HCT116 (cell line): ENCODE measurements at regions not wholly inside any gene's neighbourhood (a gene's known extent, or its start where the extent isn't known, plus 50 kb on each side); places are given as distances from the start of the nearest gene placed in this dataset.

Experiments
- EZH2phosphoT487 ChIP-seq: fragments of 200-600 bp; IDR thresholded peaks from 2 replicates; pipeline ENCODE4 v1.6.1; 2018; ENCODE audit warnings: antibody characterized with exemption, borderline replicate concordance
- SRF ChIP-seq: IDR thresholded peaks from 2 replicates; pipeline ENCODE4 v1.6.1; 2012; ENCODE audit warnings: low read depth
- TF ChIP-seq, protein P1 (sequence below), 3 experiments: fragments of 200-600 bp in 1 of 3; sonication (generic) in 1 of 3; IDR thresholded peaks in 2 of 3; conservative IDR thresholded peaks in 1 of 3; 2 replicates each; pipeline ENCODE4 v1.5.1; 2012 to 2017; ENCODE audit warnings: low read depth in 2 of 3, low read length in 2 of 3, antibody characterized with exemption in 1 of 3, borderline replicate concordance in 1 of 3, control low read depth in 1 of 3, mild to moderate bottlenecking in 1 of 3, mixed read lengths in 1 of 3, mixed run types in 1 of 3, moderate library complexity in 1 of 3; ENCODE audit not compliant: insufficient read depth in 1 of 3

DNA sequence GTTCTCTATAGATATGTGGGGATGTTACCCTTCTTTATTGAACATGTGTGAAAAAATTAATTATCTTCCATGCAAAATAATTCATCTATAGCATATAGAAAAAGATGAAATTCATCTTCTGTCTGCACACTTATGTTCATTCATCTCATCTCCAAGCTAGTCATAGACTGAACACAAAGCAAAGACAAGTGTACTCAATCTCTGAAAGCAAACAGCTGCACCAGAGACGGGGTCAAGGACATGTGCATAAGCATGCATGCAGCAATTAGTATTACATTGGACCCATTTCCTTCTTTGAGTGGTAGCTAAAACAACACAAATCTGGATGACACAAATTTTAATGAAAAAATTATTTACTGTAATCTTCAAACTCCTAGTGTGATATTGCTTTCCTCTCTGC, 547.0 kb upstream of the COX7C start:
- TF ChIP-seq EZH2phosphoT487 (no peak), SRF (no peak)
- TF ChIP-seq, protein P1, sequence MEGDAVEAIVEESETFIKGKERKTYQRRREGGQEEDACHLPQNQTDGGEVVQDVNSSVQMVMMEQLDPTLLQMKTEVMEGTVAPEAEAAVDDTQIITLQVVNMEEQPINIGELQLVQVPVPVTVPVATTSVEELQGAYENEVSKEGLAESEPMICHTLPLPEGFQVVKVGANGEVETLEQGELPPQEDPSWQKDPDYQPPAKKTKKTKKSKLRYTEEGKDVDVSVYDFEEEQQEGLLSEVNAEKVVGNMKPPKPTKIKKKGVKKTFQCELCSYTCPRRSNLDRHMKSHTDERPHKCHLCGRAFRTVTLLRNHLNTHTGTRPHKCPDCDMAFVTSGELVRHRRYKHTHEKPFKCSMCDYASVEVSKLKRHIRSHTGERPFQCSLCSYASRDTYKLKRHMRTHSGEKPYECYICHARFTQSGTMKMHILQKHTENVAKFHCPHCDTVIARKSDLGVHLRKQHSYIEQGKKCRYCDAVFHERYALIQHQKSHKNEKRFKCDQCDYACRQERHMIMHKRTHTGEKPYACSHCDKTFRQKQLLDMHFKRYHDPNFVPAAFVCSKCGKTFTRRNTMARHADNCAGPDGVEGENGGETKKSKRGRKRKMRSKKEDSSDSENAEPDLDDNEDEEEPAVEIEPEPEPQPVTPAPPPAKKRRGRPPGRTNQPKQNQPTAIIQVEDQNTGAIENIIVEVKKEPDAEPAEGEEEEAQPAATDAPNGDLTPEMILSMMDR (IDR thresholded peaks at IDR 0.05 in 2 of 3, conservative IDR thresholded peaks at IDR 0.05 in 1 of 3; ENCODE audit: borderline replicate concordance in 1 of 3, insufficient read depth in 1 of 3, low read depth in 2 of 3, low read length in 2 of 3): no peak
